Adrenal gland (tissue), 9 donors: ENCODE measurements at regions not wholly inside any gene's neighbourhood (a gene's known extent, or its start where the extent isn't known, plus 50 kb on each side); places are given as distances from the start of the nearest gene placed in this dataset.

ENCODE experiments used
- DNase-seq, 7 donors: peaks; one replicate each; pipeline ENCODE4 v3.0.0-alpha.2; 2019 to 2020
- H3K27ac ChIP-seq, 5 donors: fragments of 200-600 bp; sonication (generic) in 4 of 5; 1 replicate in 3 of 5; 2 replicates in 2 of 5; pipeline versions ENCODE4 v1.5.1 to v1.8.0; 2016 to 2020; ENCODE audit warnings: mild to moderate bottlenecking in 1 of 5
- H3K27me3 ChIP-seq: fragments of 200-600 bp; 2 replicates; pipeline ENCODE4 v1.8.0; 2021
- H3K36me3 ChIP-seq, 2 donors: fragments of 200-600 bp; replicated peaks in 1 of 2; 1 replicate in 1 of 2; 2 replicates in 1 of 2; pipeline versions ENCODE4 v1.5.1 to v1.8.0; 2018 to 2022
- H3K4me1 ChIP-seq, 2 donors: fragments of 200-600 bp; replicated peaks in 1 of 2; 1 replicate in 1 of 2; 2 replicates in 1 of 2; pipeline versions ENCODE4 v1.5.1 to v1.8.0; 2018 to 2021
- H3K4me3 ChIP-seq, 4 donors: fragments of 200-600 bp; sonication (generic) in 3 of 4; one replicate each; pipeline ENCODE4 v1.5.1; 2016 to 2018
- H3K9me3 ChIP-seq, 3 donors: fragments of 200-600 bp; sonication (generic) in 1 of 3; replicated peaks in 1 of 3; 1 replicate in 2 of 3; 2 replicates in 1 of 3; pipeline versions ENCODE4 v1.5.1 to v1.8.0; 2016 to 2021
- CTCF ChIP-seq, 6 experiments: fragments of 450-650 bp in 4 of 6; fragments of 200-600 bp in 2 of 6; sonication (generic) in 1 of 6; IDR thresholded peaks; 1 replicate in 5 of 6; 2 replicates in 1 of 6; pipeline versions ENCODE4 v1.5.1 to v1.8.0; 2016 to 2021; ENCODE audit warnings: antibody characterized with exemption in 6 of 6, mild to moderate bottlenecking in 2 of 6, moderate library complexity in 1 of 6
- POLR2A ChIP-seq, 2 donors: fragments of 450-650 bp; IDR thresholded peaks; one replicate each; pipeline ENCODE4 v1.6.1; 2017; ENCODE audit warnings: antibody characterized with exemption in 2 of 2, mild to moderate bottlenecking in 2 of 2, moderate library complexity in 1 of 2
- WGBS, 4 donors: extraction: QIAGEN DNeasy Blood & Tissue Kit in 2 of 4; methylation state at CpG; one replicate each; pipeline versions ENCODE4 v1.1.5 to v1.1.7; 2013 to 2017; 5-methylcytosine and 5-hydroxymethylcytosine counted together
- intact Hi-C, 2 donors: fragments of 100-400 bp; cut with DNase I; formaldehyde crosslinking; loops; one replicate each; pipeline versions ENCODE4 v1.14.1 to v1.15.0; 2022 to 2023
- donor health status: healthy with polysubstance abuse.
- donor health status: Bipolar disorder and iron deficiency.
- donor health status: DM: yes; HTN: yes; CAD: no.
- donor health status: DM: no; HTN: no; CAD: no.
- donor health status: DM: no; HTN: no; CAD: no.

GRCh38 chr2:23065210-23065609 is 319.8 kb upstream of the KLHL29 start:
- no peak overlapping the region for H3K4me3 ChIP-seq
- intact Hi-C loops: no loop called here
- WGBS, 4 donors: 86 to 97% (median 90%) methylated on average over 4 of the region's 4 CpGs
- H3K9me3 ChIP-seq: no peaks in the 10 kb centered on the region
- no peak for DNase-seq
- no peaks in the 10 kb centered on the region for H3K4me1 ChIP-seq
- TF ChIP-seq POLR2A (IDR thresholded peaks at IDR 0.05) (no peak), CTCF (IDR thresholded peaks at IDR 0.05) (no peak)
- H3K27me3 ChIP-seq: no peaks in the 10 kb centered on the region
- no peak overlapping the region for H3K27ac ChIP-seq
- H3K36me3 ChIP-seq: no peaks in the 10 kb centered on the region

- Histone ChIP-seq H3K36me3 (no peaks in the 10 kb centered on the region), H3K4me1 (no peaks in the 10 kb centered on the region), H3K27ac (no peak overlapping the region), H3K9me3 (no peaks in the 10 kb centered on the region), H3K4me3 (no peak overlapping the region), H3K27me3 (no peaks in the 10 kb centered on the region)
- intact Hi-C loops: no loop called here
- TF ChIP-seq POLR2A (IDR thresholded peaks at IDR 0.05) (no peak), CTCF (IDR thresholded peaks at IDR 0.05) (no peak)
- DNase-seq: no peak
- WGBS, 4 donors: 68 to 80% (median 74%) methylated on average over 7 to 8 of the region's 8 CpGs
Measured at GRCh38 chr2:23065936-23066335, 319.0 kb upstream of the KLHL29 start.

- Histone ChIP-seq H3K36me3 (no peaks in the 10 kb centered on the region), H3K27ac (no peak overlapping the region), H3K9me3 (no peaks in the 10 kb centered on the region), H3K27me3 (no peaks in the 10 kb centered on the region), H3K4me3 (no peak overlapping the region), H3K4me1 (no peaks in the 10 kb centered on the region)
- 81 to 89% (median 84%) methylated on average over 3 of the region's 3 CpGs for WGBS, 4 donors
- intact Hi-C loops: no loop called here
- TF ChIP-seq CTCF (IDR thresholded peaks at IDR 0.05) (no peak), POLR2A (IDR thresholded peaks at IDR 0.05) (no peak)
- no peak for DNase-seq
Measured at GRCh38 chr2:23066686-23067085, 318.3 kb upstream of the KLHL29 start.

GRCh38 chr2:23069156-23069555 is 315.8 kb upstream of the KLHL29 start:
- H3K27ac ChIP-seq: no peak overlapping the region
- TF ChIP-seq POLR2A (IDR thresholded peaks at IDR 0.05) (no peak), CTCF (IDR thresholded peaks at IDR 0.05) (no peak)
- no peak for DNase-seq
- 81 to 90% (median 88%) methylated on average over 2 to 3 of the region's 3 CpGs for WGBS, 4 donors
- no peaks in the 10 kb centered on the region for H3K36me3 ChIP-seq
- H3K27me3 ChIP-seq: no peaks in the 10 kb centered on the region
- no peaks in the 10 kb centered on the region for H3K9me3 ChIP-seq
- H3K4me1 ChIP-seq: no peaks in the 10 kb centered on the region
- no peak overlapping the region for H3K4me3 ChIP-seq
- intact Hi-C loops: no loop called here
